Activated naive CD4-positive, alpha-beta T cell treated with anti-CD3 and anti-CD28 coated beads, Interleukin-2, amount 50 U/mL, for 16 hours (primary cell): ENCODE measurements at regions not wholly inside any gene's neighbourhood (a gene's known extent, or its start where the extent isn't known, plus 50 kb on each side); places are given as distances from the start of the nearest gene placed in this dataset.
"Not testable (repeated sequence)": the region's sequence is repeated elsewhere in the genome, so short reads cannot be mapped to it uniquely, and the experiment has no call there.

Source experiments
- DNase-seq: peaks from one replicate; pipeline ENCODE4 v3.0.0-alpha.2; 2020

DNA sequence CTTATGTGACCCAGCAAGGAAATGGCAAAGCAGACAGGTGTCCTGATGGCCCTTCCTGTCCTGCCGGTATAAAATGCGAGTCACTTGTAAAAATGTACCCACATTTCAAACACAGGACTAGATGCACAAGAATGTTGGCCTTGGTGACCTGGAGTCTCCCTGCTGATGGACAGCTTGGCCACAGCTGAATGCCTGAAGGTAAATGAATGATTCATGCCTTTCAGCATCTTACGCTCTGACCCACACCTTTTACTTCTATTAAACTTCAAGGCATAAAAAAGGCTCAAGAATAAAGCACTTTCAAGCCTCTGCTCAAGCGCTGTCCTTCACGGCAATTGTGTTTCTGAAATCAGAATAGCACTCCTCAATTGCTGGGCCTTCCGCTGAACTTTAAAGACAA is 228.0 kb upstream of the SLCO3A1 start:
- no peak for DNase-seq

DNA sequence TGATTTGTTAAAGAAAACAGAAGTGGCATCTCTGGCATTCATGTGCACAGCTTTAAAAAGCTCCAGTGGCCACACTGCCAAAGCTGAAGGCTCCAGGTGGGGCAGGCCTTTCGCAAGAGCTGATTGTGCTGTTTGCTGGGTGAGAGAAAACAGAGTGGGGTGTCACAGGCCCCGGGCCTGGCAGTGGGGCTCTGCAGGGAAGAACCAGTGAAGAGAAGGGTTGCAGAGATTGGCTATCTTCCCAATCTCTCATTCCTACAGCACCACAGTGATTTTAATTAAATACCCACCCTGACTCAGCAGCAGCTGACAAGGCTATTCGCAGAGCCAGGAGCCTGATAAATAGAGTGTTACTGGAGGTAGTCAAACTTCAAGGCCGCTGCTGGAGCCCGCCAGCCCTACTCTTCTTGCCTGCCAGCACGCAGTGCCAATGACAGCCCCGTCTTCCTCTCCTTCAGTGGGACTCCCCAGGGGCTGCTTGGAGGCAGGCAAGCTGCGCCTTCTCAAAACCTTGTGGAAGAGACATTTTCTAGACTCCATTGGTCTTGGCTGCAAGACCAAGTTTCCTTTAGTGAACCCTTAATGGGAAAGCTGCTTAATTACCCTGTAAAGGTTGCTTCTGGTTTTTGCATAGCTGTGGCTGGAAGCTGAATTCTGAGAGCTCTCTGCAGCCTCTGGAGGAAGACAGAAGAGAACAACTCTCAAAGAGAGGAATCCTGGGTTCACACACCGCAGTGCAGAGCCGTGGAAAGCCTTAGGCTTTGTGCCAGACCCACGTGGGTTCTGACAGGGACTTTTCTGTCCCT is 225.8 kb upstream of the SLCO3A1 start:
- DNase-seq: no peak

DNA sequence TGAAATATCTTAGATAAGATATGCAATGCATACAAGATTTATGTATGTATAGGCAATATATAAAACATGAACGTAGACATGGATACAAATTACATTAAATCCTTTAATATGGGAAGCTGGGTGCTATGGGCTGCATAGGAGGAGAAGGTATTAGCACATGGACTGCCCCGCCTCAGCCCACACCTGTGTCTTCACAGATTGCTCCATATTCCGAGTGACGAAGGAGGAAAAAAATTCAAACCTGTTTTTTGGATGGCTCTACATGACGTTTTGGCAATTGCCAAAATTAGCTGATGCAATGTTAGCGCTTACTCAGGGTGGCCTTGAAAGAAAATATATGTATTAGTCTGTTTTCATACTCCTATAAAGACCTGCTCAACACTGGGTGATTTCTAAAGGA is 223.4 kb upstream of the SLCO3A1 start:
- no peak for DNase-seq

DNA sequence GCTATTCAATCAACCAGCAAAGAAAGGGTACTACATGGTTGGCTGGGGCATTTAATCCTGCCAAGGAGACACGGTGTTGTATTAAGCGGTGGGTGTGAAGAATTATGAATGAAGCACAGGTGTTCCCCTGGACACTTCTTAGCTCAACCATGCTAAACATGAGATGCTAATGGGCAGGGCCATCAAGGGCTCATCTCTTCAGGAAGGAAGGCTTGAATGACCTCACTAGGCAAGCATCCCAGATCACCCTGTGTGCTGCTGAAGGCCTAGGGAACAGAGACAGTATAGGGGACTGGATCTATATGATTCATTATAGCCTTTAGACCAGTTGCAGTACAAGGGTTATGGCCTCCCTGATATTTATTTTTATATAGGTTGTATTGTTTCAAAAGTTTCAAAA is 221.3 kb upstream of the SLCO3A1 start:
- no peak for DNase-seq

DNA sequence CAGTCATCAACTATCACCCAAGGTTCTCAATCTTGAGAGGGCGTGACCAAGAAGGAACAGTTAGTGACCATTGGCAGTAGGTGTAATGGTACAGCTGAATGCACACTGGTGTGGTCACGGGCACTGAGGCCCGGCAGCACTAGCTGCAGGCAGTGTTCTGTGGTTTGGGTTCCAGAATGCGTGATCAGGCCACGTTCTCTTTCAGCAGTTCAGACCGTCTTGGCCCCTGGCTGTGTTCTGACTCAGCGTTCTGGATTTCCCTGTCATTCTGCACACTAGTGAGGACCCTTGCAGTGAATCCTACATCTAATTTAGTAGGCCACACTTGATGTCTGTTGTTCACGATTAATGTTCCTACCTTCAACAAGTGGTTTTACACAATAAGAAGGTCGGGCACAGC is 220.5 kb upstream of the SLCO3A1 start:
- no peak for DNase-seq

DNA sequence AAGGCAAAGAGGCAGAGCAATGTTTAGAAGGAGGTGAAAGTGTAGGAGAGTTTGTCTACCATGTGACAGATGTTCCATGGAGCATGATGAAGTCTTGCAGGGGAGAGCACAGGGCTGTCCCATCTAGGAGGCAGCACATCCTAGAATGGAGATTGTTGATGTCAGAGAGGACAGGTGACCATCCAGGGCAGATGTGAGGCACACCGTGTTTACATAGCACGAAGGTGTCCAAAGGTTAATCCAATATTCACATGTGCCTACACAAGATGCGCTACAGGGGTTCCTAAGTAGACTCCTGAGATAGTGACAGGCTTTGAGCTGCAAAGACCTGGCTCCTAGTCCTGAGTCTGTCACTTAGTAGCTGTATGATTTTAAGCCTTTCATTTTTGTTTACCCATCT is 219.3 kb upstream of the SLCO3A1 start:
- DNase-seq: no peak

DNA sequence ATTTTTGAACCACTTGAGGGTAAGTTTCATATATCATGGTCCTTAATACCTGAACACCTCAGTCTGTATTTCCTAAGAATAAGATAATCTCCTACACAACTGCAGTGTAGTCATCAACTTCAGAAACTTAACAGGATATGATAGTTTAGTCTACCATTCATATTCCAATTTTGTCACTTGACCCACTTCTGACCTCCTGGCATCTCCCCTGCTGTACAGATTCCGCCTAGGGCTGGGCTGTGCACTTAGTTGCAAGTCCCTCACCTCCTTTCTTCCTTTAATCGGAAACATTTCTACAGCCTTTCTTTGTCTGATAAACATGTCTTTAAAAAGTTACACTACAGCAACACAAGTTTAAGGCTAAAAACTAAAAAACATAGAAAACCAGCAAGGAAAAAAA is 218.4 kb upstream of the SLCO3A1 start:
- DNase-seq: no peak

DNA sequence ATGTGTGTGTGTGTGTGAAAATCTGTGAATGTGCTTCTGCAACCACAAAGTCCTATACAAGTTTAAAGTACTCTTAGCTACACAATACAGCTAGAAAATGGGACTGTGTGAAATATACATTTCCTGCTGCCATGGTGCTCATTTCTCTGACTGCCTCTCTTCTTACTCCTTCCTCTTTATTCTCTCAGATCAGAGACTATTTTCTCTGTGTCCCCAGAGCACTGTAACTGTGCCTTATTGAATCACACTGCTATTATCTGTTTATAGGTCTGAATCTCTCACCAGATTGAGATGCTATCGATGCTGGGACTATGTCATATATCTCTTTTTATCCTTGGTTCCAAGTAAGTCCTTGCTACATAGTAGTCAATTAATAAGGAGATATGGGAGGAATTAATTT is 217.9 kb upstream of the SLCO3A1 start:
- no peak for DNase-seq

DNA sequence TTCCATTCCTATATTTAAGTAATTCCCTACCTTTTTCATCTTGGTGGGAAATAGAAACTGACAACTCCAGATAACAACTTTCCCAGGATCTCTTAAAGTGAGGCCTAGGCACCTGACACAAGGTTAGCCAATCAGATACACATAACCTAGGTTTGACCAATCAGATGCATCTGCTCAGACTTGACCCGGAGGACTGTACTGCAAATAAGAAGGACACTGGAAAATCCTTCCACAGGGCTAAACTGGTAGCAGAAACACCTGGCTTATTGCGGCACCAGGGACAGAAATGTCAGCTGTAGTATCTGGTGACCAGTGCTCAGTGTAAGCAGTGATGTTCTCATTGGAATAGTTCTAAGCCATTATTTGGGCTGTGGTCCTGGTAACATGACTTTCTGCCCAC is 204.5 kb upstream of the SLCO3A1 start:
- DNase-seq: no peak

DNA sequence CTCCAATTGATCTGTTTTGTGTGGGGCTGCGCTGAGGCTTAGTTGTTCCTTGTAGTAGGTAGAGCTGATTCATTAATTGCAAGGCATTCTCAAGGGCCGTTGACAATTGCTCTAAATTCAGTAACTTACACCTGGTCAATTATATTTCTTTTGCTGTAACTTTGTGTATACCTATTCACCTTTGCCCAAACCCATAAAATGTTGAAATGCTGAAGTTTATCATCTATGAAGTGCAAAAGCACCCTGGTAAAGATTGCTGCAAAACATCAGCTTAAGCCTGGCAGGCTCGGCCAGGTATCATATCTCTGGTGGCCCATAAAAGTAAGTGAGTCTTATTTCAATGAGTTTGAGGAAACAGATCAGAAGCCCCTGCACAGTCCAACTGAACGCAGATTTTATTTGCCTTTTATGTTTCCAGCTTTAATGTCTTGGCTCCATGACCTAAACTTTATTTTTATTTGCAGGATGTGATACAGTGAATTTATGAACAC is 203.6 kb upstream of the SLCO3A1 start:
- DNase-seq: no peak

DNA sequence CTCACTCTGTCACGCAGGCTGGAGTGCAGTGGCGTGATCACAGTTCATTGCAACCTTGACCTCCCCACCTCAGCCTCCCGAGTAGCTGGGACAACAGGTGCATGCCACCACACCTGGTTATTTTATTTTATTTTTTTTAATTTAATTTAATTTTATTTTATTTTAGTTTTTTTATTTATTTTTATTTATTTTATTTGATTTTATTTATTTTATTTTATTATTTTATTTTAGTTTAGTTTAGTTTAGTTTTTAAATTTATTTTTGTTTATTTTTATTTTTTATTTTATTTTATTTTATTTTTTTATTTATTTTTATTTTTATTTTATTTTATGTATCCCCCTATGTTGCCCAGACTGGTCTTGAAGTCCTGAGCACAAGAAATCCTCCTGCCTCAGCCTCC is 202.3 kb upstream of the SLCO3A1 start:
- DNase-seq: no peak

DNA sequence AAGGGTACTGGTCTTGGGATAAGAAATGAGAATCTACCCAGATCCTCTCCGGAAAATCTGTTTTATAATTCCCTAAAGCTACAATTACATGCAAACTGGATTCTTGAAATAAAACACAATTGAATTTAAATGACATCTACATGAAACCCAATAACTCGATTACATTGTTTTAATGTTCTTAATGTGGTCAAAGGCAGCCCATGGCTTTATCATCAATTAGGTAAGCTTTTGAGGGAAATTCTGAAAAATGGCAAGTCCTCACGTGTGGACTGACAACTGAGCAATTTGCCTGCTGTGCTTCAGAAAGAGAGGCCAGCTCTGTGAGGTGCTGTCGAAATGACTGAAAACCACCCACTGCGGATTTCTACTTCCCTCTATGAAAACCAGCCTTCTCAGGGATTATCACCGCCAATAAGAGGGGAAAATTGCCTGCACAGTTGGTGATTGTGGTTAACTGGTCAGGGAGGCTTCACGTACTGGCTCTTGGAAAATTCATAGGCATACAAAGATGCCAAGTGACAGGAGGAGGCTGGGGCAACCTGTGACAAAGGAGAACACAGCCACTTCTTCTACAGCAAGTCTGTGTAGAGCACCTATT is 200.8 kb upstream of the SLCO3A1 start:
- no peak for DNase-seq

DNA sequence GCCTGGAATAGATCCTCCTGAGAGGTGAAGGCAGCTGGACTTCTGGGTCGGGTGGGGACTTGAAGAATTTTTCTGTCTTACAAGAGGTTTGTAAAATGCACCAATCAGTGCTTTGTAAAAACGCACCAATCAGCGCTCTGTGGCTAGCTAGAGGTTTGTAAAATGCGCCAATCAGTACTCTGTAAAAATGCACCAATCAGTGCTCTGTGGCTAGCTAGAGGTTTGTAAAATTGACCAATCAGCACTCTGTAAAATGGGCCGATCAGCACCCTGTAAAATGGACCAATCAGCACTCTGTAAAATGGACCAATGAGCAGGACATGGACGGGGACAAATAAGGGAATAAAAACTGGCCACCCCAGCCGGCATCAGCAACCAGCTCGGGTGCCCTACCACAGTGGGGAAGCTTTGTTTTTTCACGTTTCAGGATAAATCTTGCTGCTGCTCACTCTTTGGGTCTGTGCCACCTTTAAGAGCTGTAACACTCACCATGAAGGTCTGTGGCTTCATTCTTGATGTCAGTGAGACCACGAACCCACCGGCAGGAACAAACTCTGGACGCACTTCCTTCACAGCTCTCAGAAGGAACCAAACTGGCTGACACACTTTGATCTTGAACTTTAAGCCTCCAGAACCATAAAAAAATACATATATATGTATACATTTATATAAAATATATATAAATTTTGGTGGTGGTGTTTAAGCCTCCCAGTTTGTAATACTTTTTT is 197.8 kb upstream of the SLCO3A1 start:
- not testable (repeated sequence) for DNase-seq

DNA sequence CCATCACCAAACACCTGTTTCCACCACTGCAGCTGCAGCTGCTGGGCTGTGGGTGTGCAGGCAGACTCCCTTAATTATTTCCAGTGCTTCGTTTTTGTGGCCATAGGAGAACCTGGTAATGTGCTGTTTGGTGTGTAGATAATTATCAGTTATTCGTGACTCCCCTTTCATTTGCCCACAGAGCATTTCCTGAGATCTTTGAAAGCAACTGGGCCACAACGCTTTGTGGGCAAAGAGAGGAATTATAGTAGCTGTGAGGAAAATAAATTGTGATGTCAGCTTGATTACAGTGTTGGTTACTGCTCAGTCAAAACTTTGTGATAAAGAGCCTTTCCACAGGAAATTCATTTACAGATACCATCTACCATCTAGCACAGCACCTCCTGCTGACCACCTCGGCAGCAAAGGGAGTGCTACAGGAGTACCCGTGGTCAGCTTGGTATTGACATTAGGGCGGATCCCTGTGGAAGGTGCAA is 193.3 kb upstream of the SLCO3A1 start:
- DNase-seq: no peak

DNA sequence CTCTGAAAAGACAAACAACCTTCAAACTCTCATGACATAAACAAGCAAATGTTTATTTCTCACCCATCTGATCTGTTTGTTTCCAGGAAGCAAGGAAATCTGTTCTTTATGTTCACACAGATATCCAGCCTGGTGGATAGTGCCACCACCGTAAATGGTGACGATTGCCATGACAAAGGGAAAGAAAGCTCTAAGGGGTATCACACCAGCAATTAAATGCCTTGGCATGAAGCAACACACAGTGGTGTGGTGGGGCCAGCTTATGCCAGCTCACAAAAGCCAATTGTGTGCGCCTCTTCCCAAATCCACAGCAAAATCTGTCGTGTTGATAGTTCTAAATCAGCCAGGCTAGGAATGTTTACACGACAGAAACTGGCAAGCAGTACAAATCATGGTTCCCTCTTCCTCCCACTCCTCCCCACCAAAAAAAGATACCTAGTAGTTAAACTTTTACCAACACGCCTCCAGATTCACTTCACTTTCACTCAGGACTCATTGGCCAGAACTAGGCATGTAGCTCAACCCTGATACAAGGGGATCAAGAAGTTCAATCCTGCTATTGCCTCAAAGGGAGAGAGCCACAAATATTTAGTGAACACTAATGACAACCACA is 189.2 kb upstream of the SLCO3A1 start:
- DNase-seq: no peak

DNA sequence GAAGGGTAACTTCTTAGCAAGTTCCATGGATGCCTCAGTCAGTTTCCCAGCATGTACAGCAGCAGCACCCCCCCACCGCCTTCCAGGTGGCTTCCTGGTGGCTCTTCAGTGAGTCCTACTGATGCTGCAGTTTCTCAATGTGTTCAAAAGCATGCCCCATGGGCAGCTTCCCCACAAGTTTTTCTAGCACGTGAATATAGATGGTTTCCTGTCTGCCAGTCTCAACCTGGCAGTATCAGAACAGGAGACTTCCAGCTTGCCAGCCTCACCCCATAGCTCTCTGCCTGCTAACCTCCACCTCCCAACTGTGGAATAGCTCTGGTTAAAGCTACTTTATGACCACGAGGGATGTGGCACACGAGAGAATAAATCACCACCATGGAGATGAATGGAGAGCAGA is 188.3 kb upstream of the SLCO3A1 start:
- no peak for DNase-seq

DNA sequence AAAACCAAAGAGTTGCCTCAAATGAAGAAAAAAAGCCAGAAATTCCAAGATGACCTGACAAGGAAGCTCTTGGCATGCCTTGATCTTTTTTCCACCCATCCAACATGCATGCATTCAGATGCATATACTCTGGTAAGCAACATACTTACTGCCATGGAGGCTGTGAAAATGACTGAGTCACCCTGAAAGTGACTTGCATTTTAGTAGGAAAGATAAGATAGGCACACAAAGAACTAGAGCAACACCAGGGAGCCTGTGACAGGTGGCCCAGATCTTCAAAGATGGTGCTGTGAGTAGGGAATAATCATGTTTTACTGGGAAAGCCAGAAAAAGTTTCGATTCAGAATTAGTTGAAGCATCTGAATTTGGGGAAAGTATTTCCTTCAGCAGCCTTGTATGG is 185.1 kb upstream of the SLCO3A1 start:
- DNase-seq: no peak

DNA sequence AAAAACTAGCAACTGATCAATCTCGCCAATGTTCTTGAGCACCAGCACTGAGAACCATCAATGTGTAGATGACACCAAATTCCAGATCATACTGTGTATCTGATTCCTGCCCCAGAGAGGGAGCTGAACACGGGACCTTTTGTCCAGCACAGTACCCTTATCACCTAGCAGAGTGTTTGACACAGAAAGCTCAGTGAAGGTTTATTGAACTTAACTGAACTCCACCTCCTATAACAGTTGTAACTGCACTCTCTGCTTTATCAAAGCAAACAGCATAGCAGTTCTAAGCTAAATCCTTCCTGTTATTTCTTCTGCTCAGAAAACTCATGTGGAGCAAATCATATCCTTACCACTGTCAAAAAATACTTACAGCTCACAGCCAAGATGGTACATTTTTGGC is 183.4 kb upstream of the SLCO3A1 start:
- no peak for DNase-seq

DNA sequence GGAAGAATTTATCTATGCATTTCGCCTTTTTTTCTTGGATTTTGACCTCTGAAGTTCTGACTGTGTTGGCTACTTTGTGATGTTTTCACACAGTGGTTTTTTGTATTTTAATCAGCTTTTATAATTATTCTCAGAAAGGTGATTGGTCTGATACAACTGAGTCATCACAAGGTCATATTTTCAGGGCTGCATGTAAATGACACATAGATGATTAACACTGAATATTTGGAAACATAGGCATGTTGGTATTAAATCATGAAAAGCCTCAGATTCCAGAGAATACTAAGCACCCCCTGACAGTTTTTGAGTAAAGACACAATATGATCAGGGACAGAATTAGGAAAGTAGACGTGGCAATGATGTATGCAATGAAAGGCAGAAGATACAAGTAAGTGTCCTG is 175.5 kb upstream of the SLCO3A1 start:
- no peak for DNase-seq

DNA sequence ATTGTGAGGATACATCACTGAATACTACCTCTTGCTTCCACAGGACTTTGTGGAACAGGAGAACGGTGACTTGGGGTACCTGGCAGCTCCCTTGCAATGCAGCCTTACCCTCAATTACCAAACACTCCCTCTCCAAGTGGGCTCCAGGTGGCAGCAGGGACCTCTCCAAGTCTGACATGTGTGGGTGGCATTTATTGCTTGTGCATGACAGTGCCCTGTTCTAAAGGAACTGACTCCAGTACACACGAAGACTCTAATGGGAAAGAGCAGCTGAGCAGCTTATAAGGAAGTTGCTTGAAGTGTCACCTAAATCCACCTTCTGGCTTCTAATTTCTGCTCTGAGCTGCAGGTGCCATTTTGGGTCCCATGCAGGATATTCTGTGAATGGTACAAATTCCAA is 174.1 kb upstream of the SLCO3A1 start:
- DNase-seq: no peak

DNA sequence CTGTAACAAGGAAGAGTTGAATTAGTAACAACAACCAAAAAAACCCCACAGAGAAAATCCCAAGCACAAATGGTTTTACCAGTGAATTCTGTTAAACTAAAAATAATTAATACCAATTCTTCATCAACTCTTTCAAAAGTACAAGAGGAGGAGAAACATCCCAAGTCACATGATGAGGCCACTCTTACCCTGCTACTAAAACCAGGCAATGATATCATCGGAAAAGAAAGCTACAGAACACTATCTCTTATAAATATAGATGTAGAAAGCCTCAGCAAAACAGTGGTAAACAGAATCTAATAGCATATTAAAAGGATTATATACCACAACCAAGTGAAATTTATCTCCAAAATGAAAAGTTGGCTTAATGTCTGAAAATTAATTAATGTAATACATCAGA is 168.1 kb upstream of the SLCO3A1 start:
- no peak for DNase-seq

DNA sequence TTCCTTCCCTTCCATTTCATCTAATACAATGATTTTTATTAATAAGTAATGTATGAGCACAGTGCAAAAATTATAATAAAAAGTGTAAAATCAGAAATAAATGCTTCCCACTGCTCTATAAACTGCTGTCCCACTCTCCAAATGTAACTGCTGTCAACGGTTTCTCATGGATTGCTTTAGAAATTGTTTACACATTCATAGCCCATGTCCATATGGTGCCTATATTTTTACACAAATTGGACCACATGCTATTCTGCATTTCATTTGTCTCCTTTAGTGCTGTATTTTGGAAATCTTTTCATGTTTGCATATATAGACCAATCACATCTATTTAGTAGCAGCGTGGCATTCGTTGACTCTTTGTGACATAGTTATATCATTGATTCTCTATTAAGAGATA is 164.7 kb upstream of the SLCO3A1 start:
- no peak for DNase-seq

DNA sequence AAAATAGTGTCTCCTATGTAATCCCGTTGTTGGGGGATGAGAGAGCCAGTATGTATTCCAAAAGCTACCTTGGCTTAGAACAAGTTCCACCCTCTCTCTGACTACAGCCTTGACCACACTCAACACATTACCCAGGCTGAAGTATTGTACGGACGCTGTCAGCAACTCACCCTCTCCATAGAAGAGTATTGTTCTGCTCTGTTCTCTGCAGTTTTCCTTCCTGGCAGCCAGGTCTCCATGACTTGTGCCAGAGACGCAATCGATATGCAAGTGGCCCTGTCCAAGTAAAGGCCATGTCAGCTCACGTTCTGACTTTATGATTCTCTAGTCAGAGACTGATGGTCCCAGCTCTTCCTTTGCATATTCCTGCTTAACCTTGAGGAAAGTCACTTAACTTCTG is 164.1 kb upstream of the SLCO3A1 start:
- no peak for DNase-seq

DNA sequence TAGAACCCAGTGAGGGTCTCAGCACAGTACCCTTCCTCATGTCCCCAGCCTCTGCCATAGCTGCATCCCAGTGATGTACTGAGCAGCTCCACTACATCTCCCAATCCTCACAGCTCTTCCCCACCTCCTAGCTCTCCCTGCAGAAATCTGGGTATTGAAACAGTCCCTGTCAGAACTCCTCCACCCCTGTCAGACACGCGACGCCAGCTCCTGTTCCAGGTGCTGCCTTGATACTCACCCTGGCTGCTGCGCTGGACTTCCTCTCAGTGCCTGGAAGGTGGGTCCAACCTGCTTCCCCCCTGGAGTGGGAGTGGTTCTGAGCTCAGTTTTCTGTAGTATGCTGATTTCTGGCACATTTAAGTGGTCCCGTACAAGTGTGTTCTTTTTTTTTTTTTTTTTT is 160.9 kb upstream of the SLCO3A1 start:
- no peak for DNase-seq
